ENCODE measurements at regions not wholly inside any gene's neighbourhood (a gene's known extent, or its start where the extent isn't known, plus 50 kb on each side); places are given as distances from the start of the nearest gene placed in this dataset.

DNA sequence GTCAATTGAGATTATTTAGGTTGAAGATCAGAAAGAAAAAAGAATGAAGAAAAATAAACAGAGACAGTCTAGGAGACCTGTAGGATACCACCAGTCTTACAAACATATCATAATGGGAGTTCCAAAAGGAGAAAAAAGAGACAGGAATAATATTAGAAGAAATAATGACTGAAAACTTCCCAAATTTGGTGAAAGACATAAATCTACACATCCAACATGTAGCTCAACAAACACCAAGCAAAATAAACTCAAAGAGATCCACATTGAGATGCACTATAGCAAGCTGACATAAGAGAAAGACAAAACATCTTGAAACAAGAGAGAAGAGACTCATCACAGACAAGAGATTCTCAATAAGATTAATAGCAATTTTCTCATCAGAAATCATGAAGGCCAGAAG, 274.0 kb downstream of the TFCP2L1 start:
- TF ChIP-seq, protein P1, sequence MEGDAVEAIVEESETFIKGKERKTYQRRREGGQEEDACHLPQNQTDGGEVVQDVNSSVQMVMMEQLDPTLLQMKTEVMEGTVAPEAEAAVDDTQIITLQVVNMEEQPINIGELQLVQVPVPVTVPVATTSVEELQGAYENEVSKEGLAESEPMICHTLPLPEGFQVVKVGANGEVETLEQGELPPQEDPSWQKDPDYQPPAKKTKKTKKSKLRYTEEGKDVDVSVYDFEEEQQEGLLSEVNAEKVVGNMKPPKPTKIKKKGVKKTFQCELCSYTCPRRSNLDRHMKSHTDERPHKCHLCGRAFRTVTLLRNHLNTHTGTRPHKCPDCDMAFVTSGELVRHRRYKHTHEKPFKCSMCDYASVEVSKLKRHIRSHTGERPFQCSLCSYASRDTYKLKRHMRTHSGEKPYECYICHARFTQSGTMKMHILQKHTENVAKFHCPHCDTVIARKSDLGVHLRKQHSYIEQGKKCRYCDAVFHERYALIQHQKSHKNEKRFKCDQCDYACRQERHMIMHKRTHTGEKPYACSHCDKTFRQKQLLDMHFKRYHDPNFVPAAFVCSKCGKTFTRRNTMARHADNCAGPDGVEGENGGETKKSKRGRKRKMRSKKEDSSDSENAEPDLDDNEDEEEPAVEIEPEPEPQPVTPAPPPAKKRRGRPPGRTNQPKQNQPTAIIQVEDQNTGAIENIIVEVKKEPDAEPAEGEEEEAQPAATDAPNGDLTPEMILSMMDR (IDR thresholded peaks at IDR 0.05; ENCODE audit: low read depth, low read length), result no peak
- TF ChIP-seq POLR2A (IDR thresholded peaks at IDR 0.05; ENCODE audit: extremely low read depth, insufficient read length) (no peak), MAX (IDR thresholded peaks at IDR 0.05; ENCODE audit: low read depth, low read length) (no peak), MYC (IDR thresholded peaks at IDR 0.05; ENCODE audit: low read depth, low read length) (no peak)

Data from NB4 (cell line).